K562 (cell line): ENCODE measurements at regions not wholly inside any gene's neighbourhood (a gene's known extent, or its start where the extent isn't known, plus 50 kb on each side); places are given as distances from the start of the nearest gene placed in this dataset.

Experiments
- WHSC1 ChIP-seq: IDR thresholded peaks from one replicate; pipeline ENCODE4 v1.6.1; 2012; ENCODE audit warnings: low read length, control low read depth, inconsistent platforms
- TF ChIP-seq, protein P1 (sequence below), 3 experiments: IDR thresholded peaks in 2 of 3; conservative IDR thresholded peaks in 1 of 3; 2 replicates each; pipeline ENCODE4 v1.5.1; 2011 to 2012; ENCODE audit warnings: low read length in 3 of 3, mild to moderate bottlenecking in 3 of 3, control low read depth in 2 of 3, improper control_type of control experiment in 1 of 3, inconsistent platforms in 1 of 3, low read depth in 1 of 3, mixed read lengths in 1 of 3, moderate library complexity in 1 of 3; ENCODE audit not compliant: insufficient read depth in 2 of 3
- TF ChIP-seq, protein P2 (sequence below): sonication (generic); formaldehyde crosslinking; IDR thresholded peaks from 2 replicates; pipeline ENCODE4 v1.8.1; 2023; ENCODE audit warnings: mild to moderate bottlenecking, missing genetic modification reagents

GRCh38 chr16:63742150-63742549, 1379.7 kb downstream of the CDH11 start:
- TF ChIP-seq WHSC1, result no peak
- TF ChIP-seq, protein P1, sequence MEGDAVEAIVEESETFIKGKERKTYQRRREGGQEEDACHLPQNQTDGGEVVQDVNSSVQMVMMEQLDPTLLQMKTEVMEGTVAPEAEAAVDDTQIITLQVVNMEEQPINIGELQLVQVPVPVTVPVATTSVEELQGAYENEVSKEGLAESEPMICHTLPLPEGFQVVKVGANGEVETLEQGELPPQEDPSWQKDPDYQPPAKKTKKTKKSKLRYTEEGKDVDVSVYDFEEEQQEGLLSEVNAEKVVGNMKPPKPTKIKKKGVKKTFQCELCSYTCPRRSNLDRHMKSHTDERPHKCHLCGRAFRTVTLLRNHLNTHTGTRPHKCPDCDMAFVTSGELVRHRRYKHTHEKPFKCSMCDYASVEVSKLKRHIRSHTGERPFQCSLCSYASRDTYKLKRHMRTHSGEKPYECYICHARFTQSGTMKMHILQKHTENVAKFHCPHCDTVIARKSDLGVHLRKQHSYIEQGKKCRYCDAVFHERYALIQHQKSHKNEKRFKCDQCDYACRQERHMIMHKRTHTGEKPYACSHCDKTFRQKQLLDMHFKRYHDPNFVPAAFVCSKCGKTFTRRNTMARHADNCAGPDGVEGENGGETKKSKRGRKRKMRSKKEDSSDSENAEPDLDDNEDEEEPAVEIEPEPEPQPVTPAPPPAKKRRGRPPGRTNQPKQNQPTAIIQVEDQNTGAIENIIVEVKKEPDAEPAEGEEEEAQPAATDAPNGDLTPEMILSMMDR (IDR thresholded peaks at IDR 0.05 in 2 of 3, conservative IDR thresholded peaks at IDR 0.05 in 1 of 3; ENCODE audit: insufficient read depth in 2 of 3, low read depth in 1 of 3, low read length in 3 of 3), result no peak
- TF ChIP-seq, protein P2, sequence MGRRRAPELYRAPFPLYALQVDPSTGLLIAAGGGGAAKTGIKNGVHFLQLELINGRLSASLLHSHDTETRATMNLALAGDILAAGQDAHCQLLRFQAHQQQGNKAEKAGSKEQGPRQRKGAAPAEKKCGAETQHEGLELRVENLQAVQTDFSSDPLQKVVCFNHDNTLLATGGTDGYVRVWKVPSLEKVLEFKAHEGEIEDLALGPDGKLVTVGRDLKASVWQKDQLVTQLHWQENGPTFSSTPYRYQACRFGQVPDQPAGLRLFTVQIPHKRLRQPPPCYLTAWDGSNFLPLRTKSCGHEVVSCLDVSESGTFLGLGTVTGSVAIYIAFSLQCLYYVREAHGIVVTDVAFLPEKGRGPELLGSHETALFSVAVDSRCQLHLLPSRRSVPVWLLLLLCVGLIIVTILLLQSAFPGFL (CRISPR knock-in tag), result no peak
